Body of pancreas (tissue), 4 donors: ENCODE measurements at regions not wholly inside any gene's neighbourhood (a gene's known extent, or its start where the extent isn't known, plus 50 kb on each side); places are given as distances from the start of the nearest gene placed in this dataset.

Experiments
- ATAC-seq: fragments of 150-250 bp; one replicate; pipeline ENCODE4 v1.9.1; 2016
- DNase-seq, 4 donors: peaks; one replicate each; pipeline ENCODE4 v3.0.0-alpha.2; 2019
- H3K27ac ChIP-seq, 4 donors: fragments of 200-600 bp; sonication (generic); 1 replicate in 3 of 4; 2 replicates in 1 of 4; pipeline versions ENCODE4 v1.5.1 to v1.6.1; 2016 to 2019; ENCODE audit warnings: mild to moderate bottlenecking in 1 of 4, mixed read lengths in 1 of 4, moderate library complexity in 1 of 4
- H3K27me3 ChIP-seq, 2 donors: fragments of 200-600 bp; sonication (generic); one replicate each; pipeline ENCODE4 v1.6.0; 2016; ENCODE audit warnings: mild to moderate bottlenecking in 1 of 2
- H3K36me3 ChIP-seq, 2 donors: fragments of 200-600 bp; sonication (generic); replicated peaks in 1 of 2; 2 replicates each; pipeline ENCODE4 v1.5.1; 2016; ENCODE audit warnings: low read depth in 2 of 2; ENCODE audit not compliant: insufficient read depth in 1 of 2
- H3K4me1 ChIP-seq: fragments of 200-600 bp; sonication (generic); one replicate; pipeline ENCODE4 v1.6.0; 2016
- H3K4me3 ChIP-seq, 2 donors: fragments of 200-600 bp; sonication (generic); 1 replicate in 1 of 2; 2 replicates in 1 of 2; pipeline ENCODE4 v1.5.1; 2016 to 2019
- H3K9me3 ChIP-seq, 3 donors: fragments of 200-600 bp; sonication (generic); 1 replicate in 2 of 3; 2 replicates in 1 of 3; pipeline ENCODE4 v1.5.1; 2016
- CTCF ChIP-seq, 7 experiments: fragments of 450-650 bp in 4 of 7; fragments of 200-600 bp in 3 of 7; sonication (generic) in 3 of 7; IDR thresholded peaks; one replicate each; pipeline ENCODE4 v1.5.1; 2016 to 2019; ENCODE audit warnings: antibody characterized with exemption in 7 of 7
- POLR2A ChIP-seq, 3 donors: fragments of 450-650 bp; IDR thresholded peaks; one replicate each; pipeline ENCODE4 v1.6.1; 2016; ENCODE audit warnings: antibody characterized with exemption in 3 of 3, mild to moderate bottlenecking in 2 of 3
- WGBS, 2 donors: methylation state at CpG; one replicate each; pipeline ENCODE4 v1.1.5; 2017; 5-methylcytosine and 5-hydroxymethylcytosine counted together
- intact Hi-C: fragments of 100-400 bp; cut with DNase I; formaldehyde crosslinking; loops from one replicate; pipeline ENCODE4 v1.15.1; 2023

GRCh38 chr5:5626412-5626811 lies 203.9 kb downstream of the ICE1 start:
- H3K36me3 ChIP-seq: no peaks in the 10 kb centered on the region
- H3K9me3 ChIP-seq: peaks cover 0 to 8% (median 0%) of the 10 kb centered on the region in 3 donors
- no peaks in the 10 kb centered on the region for H3K4me1 ChIP-seq
- no peak for ATAC-seq
- no peak overlapping the region for H3K27ac ChIP-seq
- H3K27me3 ChIP-seq: no peaks in the 10 kb centered on the region
- TF ChIP-seq POLR2A (IDR thresholded peaks at IDR 0.05): no peak
- no peak for TF ChIP-seq CTCF (IDR thresholded peaks at IDR 0.05)
- WGBS, 2 donors: 52 to 54% methylated on average over 1 of the region's 1 CpG
- no peak overlapping the region for H3K4me3 ChIP-seq
- no peak for DNase-seq
- intact Hi-C loops: no loop called here

GRCh38 chr5:5625491-5625890 lies 203.0 kb downstream of the ICE1 start:
- Histone ChIP-seq H3K4me1 (no peaks in the 10 kb centered on the region), H3K27ac (no peak overlapping the region), H3K9me3 (peaks cover 0 to 8% (median 0%) of the 10 kb centered on the region in 3 donors), H3K27me3 (no peaks in the 10 kb centered on the region), H3K4me3 (no peak overlapping the region), H3K36me3 (no peaks in the 10 kb centered on the region)
- no peak for DNase-seq
- intact Hi-C loops: no loop called here
- TF ChIP-seq CTCF (IDR thresholded peaks at IDR 0.05) (no peak), POLR2A (IDR thresholded peaks at IDR 0.05) (no peak)
- ATAC-seq: no peak
- 57 to 61% methylated on average over 3 of the region's 3 CpGs for WGBS, 2 donors

GRCh38 chr5:5623397-5623796 lies 200.9 kb downstream of the ICE1 start:
- Histone ChIP-seq H3K4me1 (no peaks in the 10 kb centered on the region), H3K36me3 (no peaks in the 10 kb centered on the region), H3K9me3 (peaks cover 0 to 8% (median 0%) of the 10 kb centered on the region in 3 donors), H3K27me3 (no peaks in the 10 kb centered on the region), H3K27ac (no peak overlapping the region), H3K4me3 (no peak overlapping the region)
- intact Hi-C loops: no loop called here
- no peak for ATAC-seq
- WGBS, 2 donors: 54 to 68% methylated on average over 2 of the region's 2 CpGs
- DNase-seq: no peak
- TF ChIP-seq CTCF (IDR thresholded peaks at IDR 0.05) (no peak), POLR2A (IDR thresholded peaks at IDR 0.05) (no peak)

- Histone ChIP-seq H3K4me1 (no peaks in the 10 kb centered on the region), H3K27me3 (no peaks in the 10 kb centered on the region), H3K9me3 (peaks cover 0 to 8% (median 0%) of the 10 kb centered on the region in 3 donors), H3K36me3 (no peaks in the 10 kb centered on the region), H3K27ac (no peak overlapping the region), H3K4me3 (no peak overlapping the region)
- intact Hi-C loops: no loop called here
- ATAC-seq (no peak), DNase-seq (no peak)
- no peak for TF ChIP-seq CTCF (IDR thresholded peaks at IDR 0.05)
- no peak for TF ChIP-seq POLR2A (IDR thresholded peaks at IDR 0.05)
Observed at GRCh38 chr5:5622806-5623205, 200.3 kb downstream of the ICE1 start.

GRCh38 chr5:5619546-5619945 lies 197.1 kb downstream of the ICE1 start:
- DNase-seq: no peak
- WGBS, 2 donors: 66 to 68% methylated on average over 3 of the region's 3 CpGs
- Histone ChIP-seq H3K9me3 (peaks cover 0 to 8% (median 0%) of the 10 kb centered on the region in 3 donors), H3K36me3 (no peaks in the 10 kb centered on the region), H3K4me1 (no peaks in the 10 kb centered on the region), H3K27me3 (no peaks in the 10 kb centered on the region), H3K27ac (no peak overlapping the region), H3K4me3 (no peak overlapping the region)
- intact Hi-C loops: no loop called here
- TF ChIP-seq POLR2A (IDR thresholded peaks at IDR 0.05) (no peak), CTCF (IDR thresholded peaks at IDR 0.05) (no peak)
- ATAC-seq: no peak
